Body of pancreas (tissue), 4 donors: ENCODE measurements at regions not wholly inside any gene's neighbourhood (a gene's known extent, or its start where the extent isn't known, plus 50 kb on each side); places are given as distances from the start of the nearest gene placed in this dataset.

Experiments
- ATAC-seq: fragments of 150-250 bp; one replicate; pipeline ENCODE4 v1.9.1; 2016
- DNase-seq, 4 donors: peaks; one replicate each; pipeline ENCODE4 v3.0.0-alpha.2; 2019
- H3K27ac ChIP-seq, 4 donors: fragments of 200-600 bp; sonication (generic); 1 replicate in 3 of 4; 2 replicates in 1 of 4; pipeline versions ENCODE4 v1.5.1 to v1.6.1; 2016 to 2019; ENCODE audit warnings: mild to moderate bottlenecking in 1 of 4, mixed read lengths in 1 of 4, moderate library complexity in 1 of 4
- H3K27me3 ChIP-seq, 2 donors: fragments of 200-600 bp; sonication (generic); one replicate each; pipeline ENCODE4 v1.6.0; 2016; ENCODE audit warnings: mild to moderate bottlenecking in 1 of 2
- H3K36me3 ChIP-seq, 2 donors: fragments of 200-600 bp; sonication (generic); replicated peaks in 1 of 2; 2 replicates each; pipeline ENCODE4 v1.5.1; 2016; ENCODE audit warnings: low read depth in 2 of 2; ENCODE audit not compliant: insufficient read depth in 1 of 2
- H3K4me1 ChIP-seq: fragments of 200-600 bp; sonication (generic); one replicate; pipeline ENCODE4 v1.6.0; 2016
- H3K4me3 ChIP-seq, 2 donors: fragments of 200-600 bp; sonication (generic); 1 replicate in 1 of 2; 2 replicates in 1 of 2; pipeline ENCODE4 v1.5.1; 2016 to 2019
- H3K9me3 ChIP-seq, 3 donors: fragments of 200-600 bp; sonication (generic); 1 replicate in 2 of 3; 2 replicates in 1 of 3; pipeline ENCODE4 v1.5.1; 2016
- CTCF ChIP-seq, 7 experiments: fragments of 450-650 bp in 4 of 7; fragments of 200-600 bp in 3 of 7; sonication (generic) in 3 of 7; IDR thresholded peaks; one replicate each; pipeline ENCODE4 v1.5.1; 2016 to 2019; ENCODE audit warnings: antibody characterized with exemption in 7 of 7
- POLR2A ChIP-seq, 3 donors: fragments of 450-650 bp; IDR thresholded peaks; one replicate each; pipeline ENCODE4 v1.6.1; 2016; ENCODE audit warnings: antibody characterized with exemption in 3 of 3, mild to moderate bottlenecking in 2 of 3
- WGBS, 2 donors: methylation state at CpG; one replicate each; pipeline ENCODE4 v1.1.5; 2017; 5-methylcytosine and 5-hydroxymethylcytosine counted together
- intact Hi-C: fragments of 100-400 bp; cut with DNase I; formaldehyde crosslinking; loops from one replicate; pipeline ENCODE4 v1.15.1; 2023

GRCh38 chr3:29099296-29099695 lies 181.6 kb upstream of the RBMS3 start:
- 35 to 58% methylated on average over 3 of the region's 3 CpGs for WGBS, 2 donors
- H3K27ac ChIP-seq: no peak overlapping the region
- H3K27me3 ChIP-seq: no peaks in the 10 kb centered on the region
- DNase-seq (no peak), ATAC-seq (no peak)
- H3K4me3 ChIP-seq: no peak overlapping the region
- no peaks in the 10 kb centered on the region for H3K4me1 ChIP-seq
- intact Hi-C loops: no loop called here
- TF ChIP-seq CTCF (IDR thresholded peaks at IDR 0.05) (no peak), POLR2A (IDR thresholded peaks at IDR 0.05) (no peak)
- H3K36me3 ChIP-seq: no peaks in the 10 kb centered on the region
- H3K9me3 ChIP-seq: no peaks in the 10 kb centered on the region

GRCh38 chr3:29099775-29100174 lies 181.1 kb upstream of the RBMS3 start:
- Histone ChIP-seq H3K9me3 (no peaks in the 10 kb centered on the region), H3K27ac (no peak overlapping the region), H3K27me3 (no peaks in the 10 kb centered on the region), H3K4me3 (no peak overlapping the region), H3K36me3 (no peaks in the 10 kb centered on the region), H3K4me1 (no peaks in the 10 kb centered on the region)
- intact Hi-C loops: no loop called here
- ATAC-seq: no peak
- WGBS, 2 donors: 50 to 67% methylated on average over 1 of the region's 1 CpG
- DNase-seq: no peak
- TF ChIP-seq POLR2A (IDR thresholded peaks at IDR 0.05) (no peak), CTCF (IDR thresholded peaks at IDR 0.05) (no peak)

GRCh38 chr3:29100292-29100691 lies 180.6 kb upstream of the RBMS3 start:
- no peaks in the 10 kb centered on the region for H3K27me3 ChIP-seq
- no peak overlapping the region for H3K27ac ChIP-seq
- 66 to 69% methylated on average over 3 of the region's 3 CpGs for WGBS, 2 donors
- no peaks in the 10 kb centered on the region for H3K4me1 ChIP-seq
- intact Hi-C loops: no loop called here
- no peak for DNase-seq
- ATAC-seq: no peak
- TF ChIP-seq POLR2A (IDR thresholded peaks at IDR 0.05) (no peak), CTCF (IDR thresholded peaks at IDR 0.05) (no peak)
- no peak overlapping the region for H3K4me3 ChIP-seq
- no peaks in the 10 kb centered on the region for H3K36me3 ChIP-seq
- no peaks in the 10 kb centered on the region for H3K9me3 ChIP-seq

- 27 to 32% methylated on average over 2 of the region's 2 CpGs for WGBS, 2 donors
Observed at GRCh38 chr3:29128001-29128400, 152.9 kb upstream of the RBMS3 start.

More at GRCh38 chr3:29128001-29128400, 152.9 kb upstream of the RBMS3 start:
- Histone ChIP-seq H3K9me3 (no peaks in the 10 kb centered on the region), H3K27ac (no peak overlapping the region), H3K4me3 (no peak overlapping the region), H3K4me1 (no peaks in the 10 kb centered on the region), H3K36me3 (no peaks in the 10 kb centered on the region), H3K27me3 (no peaks in the 10 kb centered on the region)
- DNase-seq (no peak), ATAC-seq (no peak)
- intact Hi-C loops: no loop called here
- TF ChIP-seq POLR2A (IDR thresholded peaks at IDR 0.05) (no peak), CTCF (IDR thresholded peaks at IDR 0.05) (no peak)
